HepG2 (cell line): ENCODE measurements at regions not wholly inside any gene's neighbourhood (a gene's known extent, or its start where the extent isn't known, plus 50 kb on each side); places are given as distances from the start of the nearest gene placed in this dataset.

Source experiments
- ATAC-seq: fragments of 200-7000 bp; cut with Tn5 transposase; 3 replicates; pipeline ENCODE4 v1.9.1; 2020; ENCODE audit warnings: mild to moderate bottlenecking, moderate library complexity
- BruUV-seq: library from RNA; stranded (reverse); fragments of 400-500 nt; replicated peaks from 2 replicates; lab custom pipeline; 2021; lab: Mats Ljungman, UMichigan
- CTCF ChIA-PET: fragments of 300-600 bp; formaldehyde crosslinking; extraction: SDS; loops from one replicate; lab custom pipeline; 2021; ENCODE audit warnings: low total read pairs, inconsistent platforms, low intra/inter-chr PET ratio; lab: Yijun Ruan, JAX
- POLR2A ChIA-PET: fragments of 350-600 bp; sonication (Branson Sonifier 250); formaldehyde crosslinking; loops from one replicate; lab custom pipeline; 2020; ENCODE audit warnings: antibody characterized with exemption, inconsistent platforms; lab: Yijun Ruan, JAX
- DNase-seq: peaks from one replicate; pipeline ENCODE4 v3.0.0-alpha.2; 2015; ENCODE audit warnings: low spot score
- FAIRE-seq: peaks from 3 replicates; lab custom pipeline; 2011; peaks lifted over from hg19 to GRCh38; lab: Jason Lieb, UNC
- H2AFZ ChIP-seq: one replicate; pipeline ENCODE4 v1.6.1; 2011; ENCODE audit warnings: low read length, inconsistent platforms
- H3K27ac ChIP-seq: fragments of 300-600 bp; 3 replicates; pipeline ENCODE4 v1.8.0; 2011; ENCODE audit warnings: mixed run types, mild to moderate bottlenecking, mixed read lengths, low read length, inconsistent platforms; ENCODE audit not compliant: insufficient read depth; ENCODE audit errors: extremely low read length
- H3K27me3 ChIP-seq, 2 experiments: fragments of 200-600 bp in 1 of 2; 2 replicates in 1 of 2; 3 replicates in 1 of 2; pipeline versions ENCODE4 v1.6.0 to v1.8.0; 2011; ENCODE audit warnings: low read length in 2 of 2, mild to moderate bottlenecking in 2 of 2, moderate library complexity in 2 of 2, inconsistent platforms in 1 of 2; ENCODE audit not compliant: insufficient read depth in 2 of 2, control insufficient read depth in 1 of 2
- H3K36me3 ChIP-seq, 2 experiments: fragments of 200-600 bp in 1 of 2; replicated peaks in 1 of 2; 2 replicates in 1 of 2; 3 replicates in 1 of 2; pipeline versions ENCODE4 v1.5.1 to v1.8.0; 2011; ENCODE audit warnings: low read length in 2 of 2, inconsistent platforms in 1 of 2; ENCODE audit not compliant: insufficient read depth in 2 of 2, control insufficient read depth in 1 of 2
- H3K4me1 ChIP-seq: 2 replicates; pipeline ENCODE4 v1.5.1; 2012; ENCODE audit warnings: low read length, inconsistent platforms; ENCODE audit not compliant: insufficient read depth
- H3K4me2 ChIP-seq: 2 replicates; pipeline ENCODE4 v1.6.0; 2011; ENCODE audit warnings: low read depth, low read length, inconsistent platforms
- H3K4me3 ChIP-seq, 3 experiments: fragments of 200-600 bp in 1 of 3; sonication (generic), shearing (Covaris generic) in 1 of 3; replicated peaks in 1 of 3; 2 replicates each; pipeline ENCODE4 v1.5.1; 2011 to 2016; ENCODE audit warnings: low read length in 3 of 3, inconsistent platforms in 2 of 3, low read depth in 2 of 3, mild to moderate bottlenecking in 2 of 3, control low read depth in 1 of 3, mixed read lengths in 1 of 3; ENCODE audit not compliant: insufficient read depth in 1 of 3
- H3K79me2 ChIP-seq: one replicate; pipeline ENCODE4 v1.6.1; 2011; ENCODE audit warnings: low read length, inconsistent platforms; ENCODE audit not compliant: insufficient read depth
- H3K9ac ChIP-seq: 2 replicates; pipeline ENCODE4 v1.6.0; 2011; ENCODE audit warnings: mild to moderate bottlenecking, low read depth, low read length, inconsistent platforms; ENCODE audit not compliant: insufficient read depth
- H3K9me3 ChIP-seq: 2 replicates; pipeline ENCODE4 v1.5.1; 2012; ENCODE audit warnings: mild to moderate bottlenecking, low read length
- H4K20me1 ChIP-seq: 2 replicates; pipeline ENCODE4 v1.6.0; 2011; ENCODE audit warnings: inconsistent platforms, mild to moderate bottlenecking, low read length, moderate library complexity; ENCODE audit not compliant: insufficient read depth
- AHR ChIP-seq: IDR thresholded peaks from 2 replicates; pipeline ENCODE4 v1.6.1; 2018; ENCODE audit warnings: missing genetic modification reagents, missing compliant biosample characterization
- ELF1 ChIP-seq: sonication (generic); formaldehyde crosslinking; IDR thresholded peaks from 2 replicates; pipeline ENCODE4 v1.4.0; 2020; ENCODE audit warnings: missing genetic modification reagents
- FOXP1 ChIP-seq, 2 experiments: fragments of 450-650 bp in 1 of 2; IDR thresholded peaks; 2 replicates each; pipeline ENCODE4 v1.6.1; 2017 to 2018; ENCODE audit warnings: antibody characterized with exemption in 1 of 2
- GATAD1 ChIP-seq: IDR thresholded peaks from 2 replicates; pipeline ENCODE4 v1.6.1; 2016; ENCODE audit warnings: missing genetic modification reagents, missing compliant biosample characterization
- HMGA1 ChIP-seq: sonication (generic); formaldehyde crosslinking; conservative IDR thresholded peaks from 2 replicates; pipeline ENCODE4 v1.4.0; 2020; ENCODE audit warnings: missing genetic modification reagents
- MXD4 ChIP-seq: IDR thresholded peaks from 2 replicates; pipeline ENCODE4 v1.6.1; 2016; ENCODE audit warnings: mild to moderate bottlenecking, missing biosample characterization, missing genetic modification reagents
- NKX3-1 ChIP-seq: sonication (generic); formaldehyde crosslinking; IDR thresholded peaks from 2 replicates; pipeline ENCODE4 v1.5.0; 2020; ENCODE audit warnings: missing genetic modification reagents
- NR3C1 ChIP-seq: sonication (generic); formaldehyde crosslinking; IDR thresholded peaks from 2 replicates; pipeline ENCODE4 v1.4.0; 2020; ENCODE audit warnings: missing genetic modification reagents
- SMARCC2 ChIP-seq: fragments of 450-650 bp; IDR thresholded peaks from 2 replicates; pipeline ENCODE4 v1.6.1; 2017; ENCODE audit warnings: antibody characterized with exemption, mild to moderate bottlenecking
- TBL1XR1 ChIP-seq: fragments of 150-350 bp; IDR thresholded peaks from 2 replicates; pipeline ENCODE4 v1.6.1; 2014; ENCODE audit warnings: borderline replicate concordance, low read length; ENCODE audit not compliant: partially characterized antibody
- ZBTB38 ChIP-seq: sonication (generic); formaldehyde crosslinking; IDR thresholded peaks from 2 replicates; pipeline ENCODE4 v1.5.1; 2020; ENCODE audit warnings: mild to moderate bottlenecking, missing genetic modification reagents
- ZKSCAN1 ChIP-seq: fragments of 150-350 bp; IDR thresholded peaks from 2 replicates; pipeline ENCODE4 v1.6.1; 2014; ENCODE audit warnings: low read length
- ZNF383 ChIP-seq: sonication (generic); formaldehyde crosslinking; IDR thresholded peaks from 2 replicates; pipeline ENCODE4 v1.4.0; 2020; ENCODE audit warnings: missing genetic modification reagents, mild to moderate bottlenecking, borderline replicate concordance
- ZNF781 ChIP-seq: sonication (generic); formaldehyde crosslinking; IDR thresholded peaks from 2 replicates; pipeline ENCODE4 v1.5.1; 2020; ENCODE audit warnings: borderline replicate concordance, mild to moderate bottlenecking, missing genetic modification reagents; ENCODE audit errors: not compliant biosample characterization
- WGBS: methylation state at CpG from one replicate; pipeline ENCODE4 v1.1.6; 2017; ENCODE audit warnings: low lambda C conversion rate; 5-methylcytosine and 5-hydroxymethylcytosine counted together
- in situ Hi-C: cut with HindIII; loops from 2 replicates; pipeline ENCODE4 v1.10.0; 2017; ENCODE audit warnings: low pct_unique_long_range_greater_than_20kb; ENCODE audit not compliant: extremely low pct_ligation_motif_present
- intact Hi-C: fragments of 100-400 bp; cut with micrococcal nuclease; formaldehyde crosslinking; loops from one replicate; pipeline ENCODE4 v1.10.0; 2022; ENCODE audit not compliant: unreplicated experiment
- TF ChIP-seq, protein P1 (sequence below): sonication (generic); formaldehyde crosslinking; IDR thresholded peaks from 2 replicates; pipeline ENCODE4 v1.4.0; 2020; ENCODE audit warnings: missing genetic modification reagents, borderline replicate concordance
- TF ChIP-seq, protein P2 (sequence below): sonication (generic); formaldehyde crosslinking; IDR thresholded peaks from 2 replicates; pipeline ENCODE4 v1.4.0; 2020; ENCODE audit warnings: missing genetic modification reagents
- TF ChIP-seq, protein P3 (sequence below): sonication (generic); formaldehyde crosslinking; IDR thresholded peaks from 2 replicates; pipeline ENCODE4 v1.8.0; 2022; ENCODE audit warnings: missing genetic modification reagents, mild to moderate bottlenecking, moderate library complexity, borderline replicate concordance

DNA sequence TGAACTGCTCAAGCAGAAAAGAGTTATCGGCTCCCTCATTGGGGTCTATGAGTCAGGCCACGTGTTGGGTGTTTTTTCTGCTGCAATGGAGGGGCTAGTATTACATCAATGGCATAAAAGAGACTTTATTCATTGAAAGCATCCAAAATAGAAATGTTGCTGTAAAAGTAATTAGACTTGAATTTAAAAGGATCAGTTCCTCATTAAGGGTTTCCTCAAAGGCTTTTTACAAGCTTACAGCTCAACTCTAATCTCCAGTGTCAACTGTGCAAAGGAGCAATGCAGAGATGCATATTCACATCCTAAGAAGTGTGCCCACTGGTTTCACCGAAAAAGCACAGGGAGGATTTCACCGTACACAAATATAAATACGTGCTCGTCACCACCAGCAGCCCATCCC, 300.3 kb downstream of the FOXO1 start:
- intact Hi-C loops (no loop called here), in situ Hi-C loops (no loop called here)
- Histone ChIP-seq H2AFZ (no peak overlapping the region), H3K4me2 (no peak overlapping the region), H3K9ac (no peak overlapping the region), H3K27ac (no peak overlapping the region), H4K20me1 (no peaks in the 10 kb centered on the region), H3K4me3 (no peak overlapping the region), H3K36me3 (no peaks in the 10 kb centered on the region), H3K4me1 (peaks cover 40% of the 10 kb centered on the region), H3K79me2 (no peaks in the 10 kb centered on the region), H3K9me3 (no peaks in the 10 kb centered on the region), H3K27me3 (no peaks in the 10 kb centered on the region)
- TF ChIP-seq ZNF781 (CRISPR knock-in tag) (no peak), GATAD1 (CRISPR knock-in tag) (no peak), ELF1 (no peak), HMGA1 (CRISPR knock-in tag) (no peak), ZKSCAN1 (no peak), AHR (CRISPR knock-in tag) (no peak), NR3C1 (CRISPR knock-in tag) (no peak), TBL1XR1 (no peak), SMARCC2 (no peak), NKX3-1 (CRISPR knock-in tag) (no peak), FOXP1 (IDR thresholded peaks at IDR 0.05) (no peak), FOXP1 (CRISPR knock-in tag; IDR thresholded peaks at IDR 0.05) (no peak), ZBTB38 (no peak), MXD4 (CRISPR knock-in tag) (no peak), ZNF383 (CRISPR knock-in tag) (no peak)
- TF ChIP-seq, protein P1, sequence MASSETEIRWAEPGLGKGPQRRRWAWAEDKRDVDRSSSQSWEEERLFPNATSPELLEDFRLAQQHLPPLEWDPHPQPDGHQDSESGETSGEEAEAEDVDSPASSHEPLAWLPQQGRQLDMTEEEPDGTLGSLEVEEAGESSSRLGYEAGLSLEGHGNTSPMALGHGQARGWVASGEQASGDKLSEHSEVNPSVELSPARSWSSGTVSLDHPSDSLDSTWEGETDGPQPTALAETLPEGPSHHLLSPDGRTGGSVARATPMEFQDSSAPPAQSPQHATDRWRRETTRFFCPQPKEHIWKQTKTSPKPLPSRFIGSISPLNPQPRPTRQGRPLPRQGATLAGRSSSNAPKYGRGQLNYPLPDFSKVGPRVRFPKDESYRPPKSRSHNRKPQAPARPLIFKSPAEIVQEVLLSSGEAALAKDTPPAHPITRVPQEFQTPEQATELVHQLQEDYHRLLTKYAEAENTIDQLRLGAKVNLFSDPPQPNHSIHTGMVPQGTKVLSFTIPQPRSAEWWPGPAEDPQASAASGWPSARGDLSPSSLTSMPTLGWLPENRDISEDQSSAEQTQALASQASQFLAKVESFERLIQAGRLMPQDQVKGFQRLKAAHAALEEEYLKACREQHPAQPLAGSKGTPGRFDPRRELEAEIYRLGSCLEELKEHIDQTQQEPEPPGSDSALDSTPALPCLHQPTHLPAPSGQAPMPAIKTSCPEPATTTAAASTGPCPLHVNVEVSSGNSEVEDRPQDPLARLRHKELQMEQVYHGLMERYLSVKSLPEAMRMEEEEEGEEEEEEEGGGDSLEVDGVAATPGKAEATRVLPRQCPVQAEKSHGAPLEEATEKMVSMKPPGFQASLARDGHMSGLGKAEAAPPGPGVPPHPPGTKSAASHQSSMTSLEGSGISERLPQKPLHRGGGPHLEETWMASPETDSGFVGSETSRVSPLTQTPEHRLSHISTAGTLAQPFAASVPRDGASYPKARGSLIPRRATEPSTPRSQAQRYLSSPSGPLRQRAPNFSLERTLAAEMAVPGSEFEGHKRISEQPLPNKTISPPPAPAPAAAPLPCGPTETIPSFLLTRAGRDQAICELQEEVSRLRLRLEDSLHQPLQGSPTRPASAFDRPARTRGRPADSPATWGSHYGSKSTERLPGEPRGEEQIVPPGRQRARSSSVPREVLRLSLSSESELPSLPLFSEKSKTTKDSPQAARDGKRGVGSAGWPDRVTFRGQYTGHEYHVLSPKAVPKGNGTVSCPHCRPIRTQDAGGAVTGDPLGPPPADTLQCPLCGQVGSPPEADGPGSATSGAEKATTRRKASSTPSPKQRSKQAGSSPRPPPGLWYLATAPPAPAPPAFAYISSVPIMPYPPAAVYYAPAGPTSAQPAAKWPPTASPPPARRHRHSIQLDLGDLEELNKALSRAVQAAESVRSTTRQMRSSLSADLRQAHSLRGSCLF (CRISPR knock-in tag): no peak
- TF ChIP-seq, protein P2, sequence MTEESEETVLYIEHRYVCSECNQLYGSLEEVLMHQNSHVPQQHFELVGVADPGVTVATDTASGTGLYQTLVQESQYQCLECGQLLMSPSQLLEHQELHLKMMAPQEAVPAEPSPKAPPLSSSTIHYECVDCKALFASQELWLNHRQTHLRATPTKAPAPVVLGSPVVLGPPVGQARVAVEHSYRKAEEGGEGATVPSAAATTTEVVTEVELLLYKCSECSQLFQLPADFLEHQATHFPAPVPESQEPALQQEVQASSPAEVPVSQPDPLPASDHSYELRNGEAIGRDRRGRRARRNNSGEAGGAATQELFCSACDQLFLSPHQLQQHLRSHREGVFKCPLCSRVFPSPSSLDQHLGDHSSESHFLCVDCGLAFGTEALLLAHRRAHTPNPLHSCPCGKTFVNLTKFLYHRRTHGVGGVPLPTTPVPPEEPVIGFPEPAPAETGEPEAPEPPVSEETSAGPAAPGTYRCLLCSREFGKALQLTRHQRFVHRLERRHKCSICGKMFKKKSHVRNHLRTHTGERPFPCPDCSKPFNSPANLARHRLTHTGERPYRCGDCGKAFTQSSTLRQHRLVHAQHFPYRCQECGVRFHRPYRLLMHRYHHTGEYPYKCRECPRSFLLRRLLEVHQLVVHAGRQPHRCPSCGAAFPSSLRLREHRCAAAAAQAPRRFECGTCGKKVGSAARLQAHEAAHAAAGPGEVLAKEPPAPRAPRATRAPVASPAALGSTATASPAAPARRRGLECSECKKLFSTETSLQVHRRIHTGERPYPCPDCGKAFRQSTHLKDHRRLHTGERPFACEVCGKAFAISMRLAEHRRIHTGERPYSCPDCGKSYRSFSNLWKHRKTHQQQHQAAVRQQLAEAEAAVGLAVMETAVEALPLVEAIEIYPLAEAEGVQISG (CRISPR knock-in tag): no peak
- TF ChIP-seq, protein P3, sequence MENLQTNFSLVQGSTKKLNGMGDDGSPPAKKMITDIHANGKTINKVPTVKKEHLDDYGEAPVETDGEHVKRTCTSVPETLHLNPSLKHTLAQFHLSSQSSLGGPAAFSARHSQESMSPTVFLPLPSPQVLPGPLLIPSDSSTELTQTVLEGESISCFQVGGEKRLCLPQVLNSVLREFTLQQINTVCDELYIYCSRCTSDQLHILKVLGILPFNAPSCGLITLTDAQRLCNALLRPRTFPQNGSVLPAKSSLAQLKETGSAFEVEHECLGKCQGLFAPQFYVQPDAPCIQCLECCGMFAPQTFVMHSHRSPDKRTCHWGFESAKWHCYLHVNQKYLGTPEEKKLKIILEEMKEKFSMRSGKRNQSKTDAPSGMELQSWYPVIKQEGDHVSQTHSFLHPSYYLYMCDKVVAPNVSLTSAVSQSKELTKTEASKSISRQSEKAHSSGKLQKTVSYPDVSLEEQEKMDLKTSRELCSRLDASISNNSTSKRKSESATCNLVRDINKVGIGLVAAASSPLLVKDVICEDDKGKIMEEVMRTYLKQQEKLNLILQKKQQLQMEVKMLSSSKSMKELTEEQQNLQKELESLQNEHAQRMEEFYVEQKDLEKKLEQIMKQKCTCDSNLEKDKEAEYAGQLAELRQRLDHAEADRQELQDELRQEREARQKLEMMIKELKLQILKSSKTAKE: no peak
- WGBS: 86% methylated on average over 6 of the region's 6 CpGs
- ATAC-seq (no peak), DNase-seq (no peak), FAIRE-seq (no peak)
- no TSS peak for BruUV-seq
- ChIA-PET POLR2A (no interaction called here), CTCF (no interaction called here)
